ENCODE measurements at regions not wholly inside any gene's neighbourhood (a gene's known extent, or its start where the extent isn't known, plus 50 kb on each side); places are given as distances from the start of the nearest gene placed in this dataset.

DNA sequence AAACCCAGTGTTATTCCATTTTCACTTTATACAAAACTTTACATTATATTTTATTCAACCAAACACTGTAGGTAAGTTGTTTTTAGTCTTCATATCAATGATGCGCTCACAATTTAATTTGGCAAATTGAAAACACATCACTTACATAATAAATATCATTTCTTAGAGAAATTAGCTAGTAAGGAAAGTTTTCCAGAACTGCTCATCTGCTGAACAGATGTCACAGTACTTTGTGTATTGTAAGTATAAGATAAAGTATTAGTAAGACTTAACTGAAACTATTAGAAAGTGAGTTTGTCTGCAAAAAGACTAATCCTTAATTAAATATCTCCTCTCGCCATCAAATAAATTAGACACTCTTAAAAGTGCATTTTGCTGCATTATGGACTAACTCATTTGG lies 108.7 kb upstream of the PACRGL start:
- TF ChIP-seq, protein P1, sequence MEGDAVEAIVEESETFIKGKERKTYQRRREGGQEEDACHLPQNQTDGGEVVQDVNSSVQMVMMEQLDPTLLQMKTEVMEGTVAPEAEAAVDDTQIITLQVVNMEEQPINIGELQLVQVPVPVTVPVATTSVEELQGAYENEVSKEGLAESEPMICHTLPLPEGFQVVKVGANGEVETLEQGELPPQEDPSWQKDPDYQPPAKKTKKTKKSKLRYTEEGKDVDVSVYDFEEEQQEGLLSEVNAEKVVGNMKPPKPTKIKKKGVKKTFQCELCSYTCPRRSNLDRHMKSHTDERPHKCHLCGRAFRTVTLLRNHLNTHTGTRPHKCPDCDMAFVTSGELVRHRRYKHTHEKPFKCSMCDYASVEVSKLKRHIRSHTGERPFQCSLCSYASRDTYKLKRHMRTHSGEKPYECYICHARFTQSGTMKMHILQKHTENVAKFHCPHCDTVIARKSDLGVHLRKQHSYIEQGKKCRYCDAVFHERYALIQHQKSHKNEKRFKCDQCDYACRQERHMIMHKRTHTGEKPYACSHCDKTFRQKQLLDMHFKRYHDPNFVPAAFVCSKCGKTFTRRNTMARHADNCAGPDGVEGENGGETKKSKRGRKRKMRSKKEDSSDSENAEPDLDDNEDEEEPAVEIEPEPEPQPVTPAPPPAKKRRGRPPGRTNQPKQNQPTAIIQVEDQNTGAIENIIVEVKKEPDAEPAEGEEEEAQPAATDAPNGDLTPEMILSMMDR (conservative IDR thresholded peaks at IDR 0.05; ENCODE audit: low read depth, low read length): no peak
- no peak for TF ChIP-seq EZH2 (IDR thresholded peaks at IDR 0.05; ENCODE audit: low read length, unreplicated experiment)
